Caki2 (cell line): ENCODE measurements at regions not wholly inside any gene's neighbourhood (a gene's known extent, or its start where the extent isn't known, plus 50 kb on each side); places are given as distances from the start of the nearest gene placed in this dataset.
A peak's percentile ranks its signal among the peaks of the same experiment; 100 is the strongest.
"Not testable (repeated sequence)": the region's sequence is repeated elsewhere in the genome, so short reads cannot be mapped to it uniquely, and the experiment has no call there.

Experiments
- DNase-seq: peaks from one replicate; pipeline ENCODE4 v3.0.0-alpha.2; 2015; ENCODE audit warnings: low read depth
- in situ Hi-C: cut with HindIII; loops from 2 replicates; pipeline ENCODE4 v1.10.0; 2016; ENCODE audit warnings: low sequenced_read_pairs, low pct_unique_long_range_greater_than_20kb, mixed read lengths

- in situ Hi-C loops: no loop called here
- DNase-seq: no peak
These were observed 548.9 kb upstream of the STEAP1 start for GRCh38 chr7:89605362-89605761.

DNA sequence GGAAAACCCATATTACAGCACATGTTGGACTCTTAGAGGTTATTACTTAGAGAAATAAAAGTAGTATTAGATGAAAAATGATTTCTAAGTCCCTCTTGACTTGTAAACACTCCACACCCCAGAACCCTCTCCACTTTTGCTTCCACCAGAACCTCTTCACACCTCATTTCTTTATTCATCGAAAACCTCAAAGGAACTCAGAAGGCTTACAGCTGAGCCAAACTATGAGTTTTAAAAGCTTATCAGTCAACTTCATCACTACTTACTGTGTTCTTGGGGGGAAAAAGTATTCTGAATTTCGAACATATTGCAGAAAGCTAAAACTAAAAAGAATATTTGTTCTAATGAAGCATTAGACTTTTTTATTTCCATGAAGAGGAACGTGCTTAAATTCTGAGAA is 547.8 kb upstream of the STEAP1 start:
- DNase-seq: no peak
- in situ Hi-C loops: no loop called here

DNA sequence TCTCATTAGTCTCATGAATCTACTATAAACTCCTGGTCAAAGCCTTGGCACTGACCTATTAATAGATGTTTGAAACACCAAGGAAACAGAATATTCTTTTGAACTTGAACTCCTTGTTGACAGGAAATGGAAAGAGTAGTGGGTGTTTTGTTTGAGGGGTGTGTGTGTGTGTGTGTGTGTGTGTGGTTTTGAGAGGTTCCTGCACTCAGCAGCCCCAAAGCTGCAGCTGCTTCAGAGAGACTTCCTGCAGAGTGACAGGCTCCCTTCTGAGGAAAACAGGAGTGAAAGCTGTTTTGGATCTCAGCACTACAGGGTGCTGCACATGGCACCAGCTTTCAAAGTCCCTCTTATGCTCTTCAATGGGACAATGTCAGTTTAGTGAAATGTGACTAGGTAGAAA is 546.5 kb upstream of the STEAP1 start:
- in situ Hi-C loops: no loop called here
- DNase-seq: no peak

GRCh38 chr7:89616829-89617228 is 537.4 kb upstream of the STEAP1 start:
- in situ Hi-C loops, DNase-seq: not testable (repeated sequence)

DNA sequence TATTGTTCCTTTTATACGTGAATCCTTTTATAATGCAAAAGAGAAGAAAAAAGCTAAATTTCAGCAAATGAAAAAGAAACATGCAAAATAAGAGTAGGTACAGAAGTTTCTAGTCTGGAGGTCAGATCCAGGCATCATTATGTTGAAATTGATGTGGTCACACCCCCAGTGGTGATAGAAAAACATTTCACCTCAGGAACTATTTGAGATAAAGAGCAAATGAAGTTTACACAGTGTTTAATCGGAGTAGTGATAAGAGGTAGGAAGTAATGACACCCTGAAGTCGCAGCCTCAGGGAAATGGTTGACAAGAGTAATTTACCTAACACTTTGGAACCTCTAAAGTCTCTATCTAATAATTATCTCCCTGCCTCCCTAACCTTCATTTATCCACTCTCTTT is 536.0 kb upstream of the STEAP1 start:
- no peak for DNase-seq
- in situ Hi-C loops: no loop called here

GRCh38 chr7:89621925-89622641 is 532.2 kb upstream of the STEAP1 start:
- in situ Hi-C loops: no loop called here
- no peak for DNase-seq

- in situ Hi-C loops: no loop called here
- DNase-seq: peak; percentile 34
These were observed 531.1 kb upstream of the STEAP1 start for GRCh38 chr7:89623018-89623672.

DNA sequence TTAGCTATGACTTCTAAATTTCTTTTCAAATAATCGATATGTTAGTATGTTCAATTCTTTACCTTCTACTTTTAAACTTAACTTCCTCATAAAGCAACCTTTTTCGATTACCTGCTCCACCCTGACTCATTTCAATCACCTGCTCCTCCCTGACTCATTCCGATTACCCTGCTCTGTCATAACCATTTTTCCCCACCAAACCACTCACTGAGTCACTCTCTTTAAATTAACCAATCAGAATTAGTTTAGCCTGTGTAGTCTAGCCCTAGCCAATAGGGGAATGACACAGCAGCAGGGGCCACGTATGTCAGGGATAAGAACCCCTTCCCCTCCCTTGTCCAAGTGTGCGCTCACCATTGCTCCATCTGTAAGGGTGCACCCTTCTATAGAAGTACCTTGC is 530.1 kb upstream of the STEAP1 start:
- DNase-seq, in situ Hi-C loops: not testable (repeated sequence)

- in situ Hi-C loops: no loop called here
- DNase-seq: no peak
These were observed 505.8 kb upstream of the STEAP1 start for GRCh38 chr7:89648509-89648908.

DNA sequence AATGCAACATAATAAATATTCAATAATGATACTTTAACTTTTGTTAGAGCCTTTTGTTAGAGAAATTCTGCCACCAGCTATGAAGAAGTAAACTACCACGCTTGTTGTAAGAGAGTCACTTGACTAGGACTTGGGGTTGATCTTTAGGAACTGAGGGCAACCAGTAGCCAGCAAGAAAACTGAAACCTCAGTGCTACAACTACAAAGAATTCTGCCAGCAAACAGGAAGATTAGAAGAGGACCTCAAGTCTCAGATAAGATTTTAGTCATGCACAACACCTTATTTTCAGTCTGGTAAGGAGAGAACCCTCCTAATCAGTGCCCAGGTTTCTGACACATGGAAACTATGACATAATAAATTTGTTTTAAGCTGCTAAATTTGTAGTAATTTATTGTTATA is 498.3 kb upstream of the STEAP1 start:
- DNase-seq: no peak
- in situ Hi-C loops: no loop called here

DNA sequence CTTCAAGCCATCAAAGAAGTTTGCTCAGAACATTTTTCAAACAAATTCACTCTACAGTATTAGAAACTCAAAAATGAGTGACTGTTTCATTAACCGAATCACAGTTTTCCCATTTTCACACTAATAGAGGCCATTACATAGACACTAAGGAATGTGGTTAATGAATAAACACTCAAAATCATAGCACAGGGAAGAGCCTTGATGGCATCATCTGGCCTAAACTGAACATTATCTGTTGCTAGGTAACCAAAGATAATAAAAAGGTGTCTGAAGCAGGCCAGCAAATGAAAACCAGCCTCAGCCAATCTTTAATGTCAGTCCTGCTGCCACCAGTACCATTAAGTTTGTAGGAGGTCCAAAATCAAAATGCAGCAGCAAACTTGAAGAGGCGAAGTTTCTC is 492.4 kb upstream of the STEAP1 start:
- DNase-seq: peak; percentile 32
- in situ Hi-C loops: no loop called here

DNA sequence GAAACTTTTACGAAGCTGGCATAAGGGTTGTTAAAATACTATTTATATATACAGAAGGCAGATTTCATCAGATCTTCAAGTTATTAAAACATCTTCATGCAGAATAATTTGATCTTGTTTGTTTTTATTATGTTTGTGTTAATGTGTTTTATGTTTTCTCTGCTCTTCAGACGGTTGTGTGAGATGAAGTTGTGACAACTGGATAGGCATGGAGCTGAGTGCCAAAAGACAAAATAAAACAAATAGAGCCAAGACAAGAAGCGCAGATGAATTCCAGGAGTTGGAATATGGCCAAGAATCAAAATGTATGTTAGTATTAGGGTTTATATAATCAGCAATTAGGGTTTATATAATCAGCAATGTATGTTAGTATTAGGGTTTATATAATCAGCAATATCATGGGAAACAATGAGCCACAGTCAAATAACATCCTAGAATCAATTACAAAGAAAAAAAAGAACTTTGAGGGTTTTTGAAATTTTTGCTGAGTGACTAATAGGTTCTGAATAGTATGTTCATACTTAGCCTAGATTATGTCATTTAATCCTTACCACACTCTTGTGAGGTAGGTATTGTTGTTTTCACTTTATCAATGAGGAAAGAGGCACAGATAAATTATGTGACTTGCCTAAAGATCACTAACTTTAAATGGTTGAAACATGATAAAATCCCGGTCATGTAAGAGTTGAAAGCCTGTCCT is 488.0 kb upstream of the STEAP1 start:
- no peak for DNase-seq
- in situ Hi-C loops: no loop called here

- in situ Hi-C loops: no loop called here
These were observed 474.1 kb upstream of the STEAP1 start for GRCh38 chr7:89680161-89680560.

GRCh38 chr7:89681448-89681847 is 472.8 kb upstream of the STEAP1 start:
- DNase-seq: no peak
- in situ Hi-C loops: no loop called here

More at GRCh38 chr7:89680161-89680560, 474.1 kb upstream of the STEAP1 start:
- DNase-seq: no peak

- DNase-seq: no peak
These were observed 469.0 kb upstream of the STEAP1 start for GRCh38 chr7:89685287-89685686.

DNA sequence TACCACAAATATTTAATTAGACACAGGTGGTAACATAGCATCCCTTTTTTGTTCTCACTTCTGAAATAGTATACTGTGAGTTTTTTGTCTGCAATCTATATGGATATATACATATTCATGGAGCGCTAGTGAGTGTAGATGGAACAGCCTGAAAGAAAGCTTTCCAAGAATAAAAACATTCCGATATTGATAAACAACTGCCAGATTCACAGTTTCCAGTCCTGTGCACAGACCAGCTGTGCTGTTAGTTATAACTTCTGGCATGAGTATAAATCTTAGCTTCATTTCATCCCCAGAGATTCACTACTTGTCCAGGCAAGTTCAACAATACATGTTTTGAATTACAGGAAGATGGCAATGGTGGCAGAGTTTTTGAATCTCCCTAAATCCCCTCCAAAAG is 467.1 kb upstream of the STEAP1 start:
- DNase-seq: no peak
- in situ Hi-C loops: no loop called here

More at GRCh38 chr7:89685287-89685686, 469.0 kb upstream of the STEAP1 start:
- in situ Hi-C loops: no loop called here

GRCh38 chr7:89695241-89695640 is 459.0 kb upstream of the STEAP1 start:
- no peak for DNase-seq
- in situ Hi-C loops: no loop called here

GRCh38 chr7:89714131-89714530 is 440.1 kb upstream of the STEAP1 start:
- in situ Hi-C loops: no loop called here
- DNase-seq: no peak

GRCh38 chr7:89718941-89719340 is 435.3 kb upstream of the STEAP1 start:
- in situ Hi-C loops: not testable (repeated sequence)
- peak; percentile 72 for DNase-seq
